ENCODE measurements at regions not wholly inside any gene's neighbourhood (a gene's known extent, or its start where the extent isn't known, plus 50 kb on each side); places are given as distances from the start of the nearest gene placed in this dataset.
A peak's percentile ranks its signal among the peaks of the same experiment; 100 is the strongest.

GRCh38 chr21:39082656-39083376 is 100.4 kb downstream of the PSMG1 start:
- Histone ChIP-seq H3K36me3 (no peaks in the 10 kb centered on the region), H3K27me3 (replicated peaks in 1 of 7) (no peaks in the 10 kb centered on the region), H3K27ac (peak overlapping the region; percentile 7 to 90 (median 66)), H3K4me3 (peak overlapping the region in 1 of 8 donors; percentile 27), H3K4me1 (peaks cover 0 to 85% (median 31%) of the 10 kb centered on the region in 6 donors), H3K9me3 (no peaks in the 10 kb centered on the region)
- 74 to 90% (median 84%) methylated on average over 20 to 24 of the region's 24 CpGs for WGBS, 5 donors
- TF ChIP-seq CTCF (IDR thresholded peaks at IDR 0.05 in 8 of 11, conservative IDR thresholded peaks at IDR 0.05 in 3 of 11) (no peak), POLR2A (IDR thresholded peaks at IDR 0.05) (no peak), POLR2AphosphoS5 (IDR thresholded peaks at IDR 0.05) (peak in 2 of 3 donors; percentile 21 to 53)
- intact Hi-C loops (cut with DNase I; ENCODE audit: low total_unique reads) = no loop called here
- no peak for DNase-seq

- Histone ChIP-seq H3K4me1 (peaks cover 0 to 71% (median 30%) of the 10 kb centered on the region in 6 donors), H3K9me3 (peaks cover 0 to 6% (median 4%) of the 10 kb centered on the region in 8 donors), H3K27me3 (replicated peaks in 1 of 7) (no peaks in the 10 kb centered on the region), H3K36me3 (no peaks in the 10 kb centered on the region), H3K4me3 (no peak overlapping the region), H3K27ac (peak overlapping the region in 6 of 8 donors; percentile 51 to 90 (median 68))
- DNase-seq = no peak
- intact Hi-C loops (cut with DNase I; ENCODE audit: low total_unique reads) = no loop called here
- 82 to 95% (median 91%) methylated on average over 5 of the region's 5 CpGs for WGBS, 5 donors
- TF ChIP-seq POLR2A (IDR thresholded peaks at IDR 0.05) (no peak), CTCF (IDR thresholded peaks at IDR 0.05 in 8 of 11, conservative IDR thresholded peaks at IDR 0.05 in 3 of 11) (no peak), POLR2AphosphoS5 (IDR thresholded peaks at IDR 0.05) (no peak)
These were observed 102.9 kb downstream of the PSMG1 start for GRCh38 chr21:39080366-39080765.

- WGBS, 5 donors = 42 to 62% (median 48%) methylated on average over 15 of the region's 15 CpGs
- Histone ChIP-seq H3K9me3 (peaks cover 0 to 13% (median 11%) of the 10 kb centered on the region in 8 donors), H3K4me3 (no peak overlapping the region), H3K36me3 (no peaks in the 10 kb centered on the region), H3K27me3 (replicated peaks in 1 of 7) (no peaks in the 10 kb centered on the region), H3K4me1 (peaks cover 0 to 68% (median 26%) of the 10 kb centered on the region in 6 donors), H3K27ac (peak overlapping the region in 6 of 8 donors; percentile 51 to 90 (median 75))
- peak; percentile 90 for DNase-seq
- TF ChIP-seq POLR2A (IDR thresholded peaks at IDR 0.05) = no peak
- peak; percentile 66 to 87 (median 75) for TF ChIP-seq POLR2AphosphoS5 (IDR thresholded peaks at IDR 0.05)
- intact Hi-C loops (cut with DNase I; ENCODE audit: low total_unique reads) = no loop called here
These were observed 103.6 kb downstream of the PSMG1 start for GRCh38 chr21:39079617-39080016.

GRCh38 chr21:39078322-39079065 is 104.8 kb downstream of the PSMG1 start:
- Histone ChIP-seq H3K36me3 (no peaks in the 10 kb centered on the region), H3K27me3 (replicated peaks in 1 of 7) (no peaks in the 10 kb centered on the region), H3K4me3 (no peak overlapping the region), H3K9me3 (peaks cover 0 to 15% (median 13%) of the 10 kb centered on the region in 8 donors), H3K27ac (peak overlapping the region in 6 of 8 donors; percentile 51 to 90 (median 75)), H3K4me1 (peaks cover 0 to 57% (median 22%) of the 10 kb centered on the region in 6 donors)
- 77 to 88% (median 81%) methylated on average over 5 of the region's 5 CpGs for WGBS, 5 donors
- TF ChIP-seq POLR2A (IDR thresholded peaks at IDR 0.05) (no peak), POLR2AphosphoS5 (IDR thresholded peaks at IDR 0.05) (no peak), CTCF (IDR thresholded peaks at IDR 0.05 in 8 of 11, conservative IDR thresholded peaks at IDR 0.05 in 3 of 11) (no peak)
- DNase-seq = no peak
- intact Hi-C loops (cut with DNase I; ENCODE audit: low total_unique reads) = no loop called here
